ENCODE measurements at regions not wholly inside any gene's neighbourhood (a gene's known extent, or its start where the extent isn't known, plus 50 kb on each side); places are given as distances from the start of the nearest gene placed in this dataset.

DNA sequence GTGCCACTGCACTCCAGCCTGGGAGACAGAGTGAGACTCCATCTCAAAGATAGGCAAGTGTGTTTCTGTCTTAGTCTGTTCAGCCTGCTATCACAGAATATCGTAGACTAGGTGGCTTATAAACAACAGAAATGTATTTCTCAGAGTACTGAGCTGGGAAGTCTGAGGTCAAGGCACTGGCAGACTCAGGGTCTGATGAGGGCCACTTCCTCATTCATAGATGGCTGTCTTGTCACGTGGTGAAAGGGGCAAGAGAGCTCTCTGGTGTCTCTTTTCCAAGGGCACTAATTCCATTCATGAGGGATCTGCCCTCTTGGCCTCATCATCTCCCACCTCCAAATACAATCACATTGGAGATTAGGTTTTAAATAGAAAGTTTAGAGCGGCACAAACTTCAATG lies 95.6 kb upstream of the PHACTR3 start (continued):
- TF ChIP-seq, protein P1, sequence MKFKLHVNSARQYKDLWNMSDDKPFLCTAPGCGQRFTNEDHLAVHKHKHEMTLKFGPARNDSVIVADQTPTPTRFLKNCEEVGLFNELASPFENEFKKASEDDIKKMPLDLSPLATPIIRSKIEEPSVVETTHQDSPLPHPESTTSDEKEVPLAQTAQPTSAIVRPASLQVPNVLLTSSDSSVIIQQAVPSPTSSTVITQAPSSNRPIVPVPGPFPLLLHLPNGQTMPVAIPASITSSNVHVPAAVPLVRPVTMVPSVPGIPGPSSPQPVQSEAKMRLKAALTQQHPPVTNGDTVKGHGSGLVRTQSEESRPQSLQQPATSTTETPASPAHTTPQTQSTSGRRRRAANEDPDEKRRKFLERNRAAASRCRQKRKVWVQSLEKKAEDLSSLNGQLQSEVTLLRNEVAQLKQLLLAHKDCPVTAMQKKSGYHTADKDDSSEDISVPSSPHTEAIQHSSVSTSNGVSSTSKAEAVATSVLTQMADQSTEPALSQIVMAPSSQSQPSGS (IDR thresholded peaks at IDR 0.05; ENCODE audit: low read length): no peak
- TF ChIP-seq HDAC6 (IDR thresholded peaks at IDR 0.05; ENCODE audit: low read depth, low read length): no peak
- no peak for TF ChIP-seq CTBP2 (IDR thresholded peaks at IDR 0.05; ENCODE audit: borderline replicate concordance, insufficient read depth, insufficient read length, low read length)
